DMS153 (cell line): ENCODE measurements at regions not wholly inside any gene's neighbourhood (a gene's known extent, or its start where the extent isn't known, plus 50 kb on each side); places are given as distances from the start of the nearest gene placed in this dataset.

Experiments
- DNase-seq: peaks from one replicate; lab custom pipeline; 2025; lab: John Stamatoyannopoulos, UW

DNA sequence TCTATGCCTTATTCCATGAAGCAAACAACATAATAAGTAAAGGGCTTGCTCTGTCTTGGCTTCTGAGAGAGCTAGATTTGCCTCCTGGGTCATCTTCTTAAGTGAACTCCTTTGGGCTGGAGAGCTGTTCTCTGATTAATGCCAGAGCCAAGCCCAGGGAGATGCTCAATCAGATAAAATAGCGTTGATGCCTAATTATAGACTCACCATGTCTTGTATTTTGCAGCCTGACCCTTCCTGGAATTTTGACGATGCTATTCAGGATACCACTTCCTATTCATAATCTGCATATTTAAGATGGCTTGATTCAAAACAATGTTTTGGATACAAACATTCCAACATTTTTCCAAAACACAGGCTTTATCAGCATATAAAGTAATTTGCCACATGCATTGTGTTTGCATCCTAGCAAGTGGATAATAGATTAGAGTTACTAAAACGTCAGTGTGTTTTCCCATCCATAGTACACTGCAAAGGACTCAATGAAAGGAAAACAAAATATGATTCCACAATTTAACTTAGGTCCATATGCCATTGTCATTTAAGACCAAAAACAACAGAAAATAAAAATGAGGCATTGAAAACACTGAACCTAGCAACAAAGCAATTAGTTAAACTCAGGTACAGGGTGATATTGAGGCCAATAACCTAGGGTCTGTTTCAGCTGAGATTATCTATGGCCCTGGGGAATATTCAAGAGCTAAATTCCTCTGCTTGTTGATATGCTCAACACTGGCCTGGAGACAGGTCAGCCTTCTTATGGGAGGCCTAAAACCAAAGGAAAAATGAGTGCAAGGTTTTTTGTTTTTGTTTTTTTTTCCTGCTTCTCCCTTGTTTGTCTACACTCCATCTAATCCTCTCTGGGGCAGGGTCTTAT, 184.2 kb upstream of the FOXN3 start:
- no peak for DNase-seq

DNA sequence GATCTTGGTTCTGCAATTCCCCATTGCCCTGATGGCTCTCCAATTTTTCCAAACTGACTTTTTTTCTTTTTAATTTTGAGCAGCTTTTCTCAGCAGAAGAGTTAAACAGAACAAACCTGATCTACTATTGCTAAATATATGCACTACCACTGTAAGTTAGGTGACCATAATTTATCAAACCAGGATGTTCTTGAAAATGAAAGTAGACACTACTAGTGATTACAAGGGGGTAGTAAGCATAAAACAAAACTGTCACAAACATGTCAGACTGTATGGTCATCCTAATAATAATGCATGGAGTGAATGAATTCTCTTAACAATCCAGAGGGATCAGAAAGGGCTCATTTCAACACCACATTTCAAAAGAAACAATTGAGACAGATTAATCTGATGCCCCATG, 183.0 kb upstream of the FOXN3 start:
- DNase-seq, result no peak

DNA sequence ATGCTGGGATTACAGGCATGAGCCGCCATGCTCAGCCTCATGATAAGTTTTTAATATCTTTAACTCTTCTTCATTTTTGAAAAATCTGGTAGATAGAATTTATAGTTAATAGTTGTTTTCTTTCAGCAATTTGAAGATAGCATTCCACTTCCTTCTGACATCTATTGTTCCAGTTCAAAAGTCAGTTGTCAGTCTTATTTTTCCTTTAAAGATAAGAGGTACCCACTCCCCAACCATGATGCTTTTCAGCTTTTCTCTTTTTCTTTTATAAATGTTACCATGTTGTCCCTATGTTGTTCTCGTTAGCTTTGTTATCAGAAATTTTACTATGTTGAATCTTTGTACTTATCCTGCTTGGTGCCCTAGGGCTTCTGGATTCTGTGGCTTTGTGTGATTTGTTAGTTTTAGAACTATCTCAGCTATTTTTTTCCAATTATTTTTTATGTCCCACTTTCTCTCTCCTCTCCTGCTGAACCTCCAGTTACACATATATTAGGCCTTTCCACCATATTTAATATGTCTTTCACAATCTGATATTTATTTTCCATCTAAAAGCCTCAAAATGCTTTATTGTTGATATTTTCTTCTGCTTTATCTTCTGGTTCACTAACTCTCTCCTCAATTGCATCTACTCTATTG, 181.6 kb upstream of the FOXN3 start:
- no peak for DNase-seq

DNA sequence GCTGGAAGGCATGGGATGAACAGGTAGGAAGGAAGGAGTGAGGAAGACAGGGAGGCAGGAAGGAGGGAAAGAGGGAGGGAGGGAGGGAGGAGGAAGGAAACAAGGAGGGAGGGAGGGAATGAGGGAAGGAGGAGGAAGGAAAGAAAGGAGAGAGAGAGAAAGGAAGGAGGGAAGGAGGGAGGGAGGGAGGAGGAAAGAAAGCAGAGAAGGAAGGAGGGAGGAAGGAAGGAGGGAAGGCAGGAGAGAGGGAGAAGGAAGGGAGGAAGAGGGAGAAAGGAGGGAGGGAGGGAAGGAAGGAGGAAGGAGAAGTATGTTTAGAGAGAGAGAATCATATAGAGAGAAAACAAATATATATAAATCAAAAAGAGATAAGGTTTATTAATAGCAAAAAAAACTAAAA, 175.9 kb upstream of the FOXN3 start:
- no peak for DNase-seq

DNA sequence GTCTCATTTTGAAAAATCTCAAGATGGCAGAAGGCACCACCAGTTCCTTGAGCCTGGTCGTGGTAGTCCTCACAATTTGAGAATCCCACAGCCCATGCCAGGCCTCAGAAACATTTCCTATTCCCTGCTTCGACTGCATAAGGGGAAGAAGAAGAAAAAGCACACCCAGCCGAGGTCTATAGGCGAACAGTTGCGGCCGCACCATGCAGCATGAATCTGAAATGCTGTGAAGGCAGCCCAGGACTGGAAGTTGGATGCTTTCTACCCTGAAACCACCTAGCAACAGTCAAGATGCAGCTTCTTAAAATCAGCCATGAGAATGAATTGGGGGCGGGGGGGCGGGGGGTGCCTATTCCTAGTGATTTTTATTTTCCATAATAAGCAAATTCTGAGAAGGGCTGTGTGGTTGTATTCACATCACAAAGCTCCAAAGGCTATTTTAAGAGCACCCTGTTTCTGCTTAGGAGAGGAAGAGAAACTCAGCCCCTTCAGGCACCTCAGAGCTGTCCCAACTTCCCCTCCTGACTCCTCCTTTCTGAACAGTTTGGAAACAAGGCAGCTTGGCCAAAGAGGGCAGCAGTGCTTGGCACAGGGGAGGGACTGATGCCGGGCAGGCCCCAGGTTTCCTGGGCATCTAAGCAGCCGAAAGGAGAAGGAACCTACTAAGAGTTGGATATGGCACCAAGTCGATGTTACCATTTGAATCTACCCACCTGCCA, 172.5 kb upstream of the FOXN3 start:
- DNase-seq, result no peak

DNA sequence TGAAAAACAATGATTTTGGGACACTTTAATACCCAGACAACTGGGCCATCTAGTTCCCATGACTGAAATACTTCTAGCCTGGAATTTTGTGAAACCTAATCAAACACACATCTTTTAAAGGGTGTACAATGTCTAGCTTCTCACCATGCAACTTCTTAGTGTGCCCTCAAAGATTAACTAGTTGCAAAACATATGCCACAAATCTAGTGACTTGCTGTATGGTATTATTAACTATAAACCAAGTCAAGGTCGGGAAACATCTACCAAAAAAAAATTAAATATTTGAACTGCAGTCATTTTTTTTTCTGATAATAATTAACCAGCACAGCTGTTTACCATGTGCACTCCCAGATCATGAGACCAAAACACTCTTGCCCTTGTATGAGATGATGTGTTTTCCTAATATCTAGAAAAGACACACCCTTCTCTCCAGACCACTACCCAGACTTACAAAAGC, 171.8 kb upstream of the FOXN3 start:
- DNase-seq, result no peak

DNA sequence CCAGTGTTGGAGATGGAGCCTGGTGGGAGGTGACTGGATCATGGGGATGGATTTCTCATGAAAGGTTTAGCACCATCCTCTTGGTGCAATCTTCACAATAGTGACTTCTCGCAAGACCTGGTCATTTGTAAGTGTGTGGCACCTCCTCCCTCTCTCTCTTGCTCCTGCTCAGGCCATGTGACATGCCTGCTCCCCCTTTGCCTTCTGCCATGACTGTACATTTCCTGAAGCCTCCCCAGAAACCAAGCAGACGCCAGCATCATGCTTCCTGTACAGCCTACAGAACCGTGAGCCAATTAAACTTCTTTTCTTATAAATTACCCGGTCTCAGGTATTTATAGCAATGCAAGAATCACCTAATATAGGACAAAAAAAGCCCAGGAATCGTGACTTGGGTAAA, 171.0 kb upstream of the FOXN3 start:
- DNase-seq, result no peak

DNA sequence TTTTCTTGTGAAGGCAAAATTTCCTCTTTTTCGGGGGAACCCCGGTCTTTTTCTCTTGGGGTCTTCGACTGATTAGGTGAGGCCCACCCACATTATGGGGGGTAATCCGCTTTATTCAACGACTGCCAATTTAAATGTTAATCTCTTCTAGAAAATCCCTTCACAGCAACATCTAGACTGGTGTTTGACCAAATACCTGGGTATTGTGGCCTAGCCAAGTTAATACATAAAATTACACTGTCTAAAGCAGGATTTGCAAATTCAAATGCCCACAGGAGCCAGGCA, 170.0 kb upstream of the FOXN3 start:
- DNase-seq, result no peak

DNA sequence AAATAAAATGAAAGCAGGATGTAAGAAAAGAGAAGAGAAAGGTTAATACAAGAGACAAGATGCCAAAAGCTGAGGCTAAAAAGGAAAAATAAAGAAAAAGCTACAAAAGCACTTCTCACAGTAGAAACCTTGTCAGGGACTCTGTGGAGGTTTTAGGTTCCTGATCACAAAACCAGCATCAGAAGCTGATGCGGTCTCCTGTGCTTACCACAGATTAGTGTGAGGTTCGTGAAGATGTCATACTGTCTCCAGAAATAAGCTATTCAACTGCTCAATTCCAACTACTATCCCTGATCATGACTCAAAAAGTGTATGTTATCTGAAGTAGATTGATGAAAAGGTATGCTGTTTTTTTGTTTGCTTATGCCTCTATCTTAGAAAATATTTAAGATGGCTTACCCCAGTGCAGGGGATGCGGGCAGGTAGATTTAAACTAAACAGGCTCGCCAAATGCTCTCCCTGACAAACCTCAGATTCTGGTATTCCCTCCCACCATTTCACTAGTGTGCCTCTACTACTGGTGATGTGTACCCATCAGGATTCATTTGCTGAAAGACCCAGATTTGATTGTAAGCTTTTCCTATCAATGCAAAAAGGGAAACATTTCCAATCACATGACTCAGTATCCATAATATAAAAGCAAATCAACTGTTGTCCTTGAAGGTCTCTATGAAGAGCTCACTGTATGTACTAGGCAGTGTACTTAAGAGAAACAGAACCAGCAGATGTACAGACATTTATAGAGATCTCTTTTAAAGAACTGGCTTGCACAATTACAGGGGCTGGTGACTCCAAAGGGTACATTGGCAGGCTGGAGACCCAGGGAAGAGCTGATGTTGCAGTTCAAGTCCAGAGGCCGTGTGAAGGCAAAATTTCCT, 169.5 kb upstream of the FOXN3 start:
- no peak for DNase-seq

DNA sequence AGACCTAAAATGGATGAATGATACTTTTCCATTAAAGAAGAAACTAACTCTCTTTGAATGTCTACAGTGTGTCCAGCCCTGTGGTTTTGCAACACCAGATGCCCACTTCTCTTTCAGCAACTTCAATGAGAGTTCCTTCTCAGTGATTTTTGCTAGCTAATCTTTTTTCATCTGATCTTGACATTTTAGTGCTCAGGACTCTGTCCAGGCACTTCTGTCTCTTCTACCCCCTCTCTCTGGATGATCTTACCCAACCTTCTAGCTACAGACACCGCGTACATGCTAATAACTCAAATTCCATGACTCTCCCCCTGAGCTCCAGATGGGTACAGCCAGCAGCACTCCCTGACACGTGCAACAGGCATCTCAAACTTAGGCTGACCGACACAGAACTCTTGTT, 161.1 kb upstream of the FOXN3 start:
- no peak for DNase-seq

DNA sequence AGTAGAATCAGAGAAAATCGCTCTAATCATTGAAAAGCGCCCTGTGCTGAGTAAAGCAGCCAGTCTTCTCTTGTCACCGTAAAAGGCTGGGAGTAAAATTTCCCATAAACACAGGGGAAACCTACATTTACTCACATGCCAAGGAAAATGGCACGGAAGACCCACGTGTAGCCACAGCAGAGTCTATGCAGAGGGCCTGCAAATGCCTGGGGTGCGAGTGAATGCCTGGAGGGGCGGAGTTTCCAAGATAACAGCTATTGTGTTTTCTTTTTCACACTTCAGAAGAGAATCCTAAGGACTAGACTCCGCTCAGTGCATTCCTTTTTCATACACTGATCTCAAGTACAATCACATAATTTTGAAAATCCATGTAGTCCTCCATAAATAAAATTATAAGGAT, 159.9 kb upstream of the FOXN3 start:
- DNase-seq, result no peak

DNA sequence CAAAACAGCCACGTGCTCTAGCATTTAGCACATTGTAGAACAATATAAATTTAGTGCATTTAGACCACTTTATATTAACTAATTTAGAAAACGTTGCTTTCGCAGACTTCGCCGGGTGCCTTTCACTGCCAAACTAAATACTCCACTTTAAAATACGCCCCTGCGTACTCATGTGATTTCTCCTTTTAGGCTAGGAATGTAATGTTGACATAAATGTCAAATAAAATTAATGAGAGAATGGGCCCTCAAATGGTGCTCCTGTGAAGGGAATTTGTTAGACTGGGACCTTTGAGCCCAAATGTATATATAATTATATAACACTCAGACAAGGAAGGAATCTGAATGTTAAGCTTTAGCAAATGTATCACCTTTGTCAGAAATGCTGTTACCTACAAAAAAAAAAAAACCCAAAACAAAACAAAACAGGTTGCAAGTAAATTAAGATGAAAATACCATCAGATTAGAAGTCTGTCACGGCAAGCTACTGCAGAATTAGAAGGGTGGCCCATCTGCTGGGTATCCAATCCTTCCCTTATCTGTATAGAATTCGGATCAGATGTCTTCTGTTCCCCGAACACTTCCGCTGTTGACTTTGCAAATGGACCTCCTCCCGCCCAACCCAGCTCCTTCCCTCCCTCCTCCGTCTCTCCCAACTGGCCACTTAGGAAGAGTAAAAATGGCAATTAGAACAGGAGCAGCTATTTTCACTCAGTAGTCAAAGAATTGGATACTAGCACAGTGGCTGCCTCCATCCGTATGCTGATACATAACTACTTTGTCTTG, 159.3 kb upstream of the FOXN3 start:
- DNase-seq, result peak; percentile 38

DNA sequence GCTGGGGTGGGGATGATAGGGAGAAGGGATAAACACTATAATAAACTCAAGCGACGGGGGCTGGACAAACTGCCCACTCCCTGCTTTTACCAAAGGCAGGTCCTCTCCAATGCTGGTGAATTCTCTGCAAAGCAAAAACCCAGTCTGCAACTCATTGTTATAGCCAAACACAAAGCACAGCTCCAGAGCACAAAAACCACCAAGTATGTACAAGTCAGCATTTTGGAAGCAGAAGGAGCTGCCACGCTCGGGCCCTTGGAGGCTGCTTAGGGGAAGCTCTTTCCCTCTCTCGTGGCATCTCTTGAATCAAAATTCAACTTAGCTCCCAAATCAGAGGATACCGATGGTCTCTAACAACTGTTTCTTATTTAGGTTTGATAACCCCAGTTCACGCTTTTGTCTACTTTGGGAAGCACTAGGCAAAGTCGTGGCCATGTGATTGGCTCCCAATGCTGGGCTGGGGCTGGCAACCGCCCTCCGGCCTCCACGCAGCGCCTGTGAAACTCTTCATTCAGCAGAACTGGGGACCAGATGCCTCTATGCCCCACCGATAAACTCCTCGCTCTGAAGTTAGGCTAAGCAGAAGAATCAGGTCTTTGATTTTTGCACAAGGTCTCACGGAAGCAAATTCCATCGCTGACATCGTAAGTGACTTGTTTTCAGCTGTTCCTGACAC, 158.5 kb upstream of the FOXN3 start:
- DNase-seq, result no peak

DNA sequence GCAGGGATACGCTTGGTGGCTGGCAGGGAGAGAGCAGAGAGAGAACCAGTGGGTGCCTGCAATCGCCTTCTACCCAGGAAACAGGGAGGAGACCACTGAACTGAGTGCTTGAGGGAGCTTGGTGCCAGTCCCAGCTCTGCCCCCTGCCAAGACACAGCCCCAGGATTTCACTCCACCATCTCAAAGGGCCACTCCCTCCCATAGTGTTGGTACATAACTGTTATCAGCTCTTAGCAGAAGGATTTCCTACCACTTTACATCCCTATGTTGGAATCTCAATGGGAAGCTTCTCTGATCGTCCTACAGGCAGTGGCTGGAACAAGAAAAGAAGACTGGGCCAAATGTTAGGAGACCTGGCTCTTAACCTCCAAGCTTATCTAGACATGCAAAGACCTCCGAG, 157.4 kb upstream of the FOXN3 start:
- no peak for DNase-seq

DNA sequence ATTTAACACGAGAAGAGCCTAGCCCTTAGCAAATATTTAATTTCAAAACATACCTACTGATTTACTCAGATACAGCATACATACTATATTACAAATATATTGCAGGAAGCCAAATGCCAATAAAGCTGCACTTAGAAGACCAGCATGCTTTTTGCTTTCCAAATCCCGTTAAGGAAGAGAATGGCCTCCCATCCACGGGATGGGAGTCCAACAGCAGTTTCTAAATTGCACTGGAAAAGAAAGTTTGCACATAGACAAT, 156.3 kb upstream of the FOXN3 start:
- no peak for DNase-seq

DNA sequence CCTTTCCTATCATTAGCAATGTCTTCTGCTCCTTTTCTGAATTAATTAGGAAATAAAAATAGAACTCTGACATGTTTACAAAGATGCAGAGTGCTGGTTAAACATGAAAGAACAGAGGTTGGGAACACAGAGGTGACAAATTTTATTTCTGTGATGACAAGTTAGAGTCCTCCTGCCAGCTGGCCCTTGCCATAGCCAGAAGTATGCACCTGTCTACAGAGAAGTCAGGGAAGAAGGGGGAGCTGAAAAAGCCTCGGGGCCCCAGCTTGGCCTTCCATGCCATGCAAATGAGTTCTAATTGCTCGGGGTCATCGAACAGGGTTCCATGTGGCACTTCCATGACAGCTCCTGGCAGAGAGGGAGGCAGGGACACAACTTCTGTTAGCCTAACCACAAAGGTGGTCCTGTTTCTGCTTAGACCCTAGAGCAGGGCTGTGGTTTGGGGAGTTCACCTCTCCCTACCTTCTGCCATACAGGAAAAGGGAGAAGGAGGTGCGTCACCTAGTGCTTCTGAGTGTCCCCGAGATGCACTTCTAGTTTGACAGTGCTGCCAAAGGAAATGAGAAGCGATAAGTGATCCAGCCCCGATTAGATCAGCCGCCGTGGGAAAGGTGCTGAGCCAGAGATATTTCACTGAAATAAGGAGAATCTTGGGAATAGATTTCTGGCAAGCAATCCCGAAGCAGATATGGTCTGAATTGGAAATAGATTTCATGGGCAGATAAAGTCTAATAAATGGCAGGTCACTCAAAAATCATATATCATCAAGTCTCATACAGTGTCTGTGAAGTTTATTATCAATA, 155.8 kb upstream of the FOXN3 start:
- DNase-seq, result no peak

DNA sequence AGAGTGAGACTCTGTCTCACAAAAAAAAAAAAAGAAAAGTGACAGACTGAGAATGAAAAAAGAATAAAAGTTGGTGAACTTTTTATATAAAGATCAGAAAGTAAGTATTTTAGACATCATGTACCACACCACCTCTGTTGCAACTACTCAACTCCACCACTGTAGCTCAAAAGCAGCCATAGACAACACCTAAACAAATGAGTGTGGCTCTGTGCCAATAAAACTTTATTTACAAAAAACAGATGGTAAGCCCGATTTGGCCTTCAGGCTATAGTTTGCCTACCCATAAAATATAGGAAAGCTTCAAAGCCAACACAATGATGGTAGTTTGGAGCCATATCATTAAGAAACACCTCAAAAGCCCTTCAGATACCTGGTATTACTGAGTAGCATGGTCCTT, 154.5 kb upstream of the FOXN3 start:
- DNase-seq, result no peak

DNA sequence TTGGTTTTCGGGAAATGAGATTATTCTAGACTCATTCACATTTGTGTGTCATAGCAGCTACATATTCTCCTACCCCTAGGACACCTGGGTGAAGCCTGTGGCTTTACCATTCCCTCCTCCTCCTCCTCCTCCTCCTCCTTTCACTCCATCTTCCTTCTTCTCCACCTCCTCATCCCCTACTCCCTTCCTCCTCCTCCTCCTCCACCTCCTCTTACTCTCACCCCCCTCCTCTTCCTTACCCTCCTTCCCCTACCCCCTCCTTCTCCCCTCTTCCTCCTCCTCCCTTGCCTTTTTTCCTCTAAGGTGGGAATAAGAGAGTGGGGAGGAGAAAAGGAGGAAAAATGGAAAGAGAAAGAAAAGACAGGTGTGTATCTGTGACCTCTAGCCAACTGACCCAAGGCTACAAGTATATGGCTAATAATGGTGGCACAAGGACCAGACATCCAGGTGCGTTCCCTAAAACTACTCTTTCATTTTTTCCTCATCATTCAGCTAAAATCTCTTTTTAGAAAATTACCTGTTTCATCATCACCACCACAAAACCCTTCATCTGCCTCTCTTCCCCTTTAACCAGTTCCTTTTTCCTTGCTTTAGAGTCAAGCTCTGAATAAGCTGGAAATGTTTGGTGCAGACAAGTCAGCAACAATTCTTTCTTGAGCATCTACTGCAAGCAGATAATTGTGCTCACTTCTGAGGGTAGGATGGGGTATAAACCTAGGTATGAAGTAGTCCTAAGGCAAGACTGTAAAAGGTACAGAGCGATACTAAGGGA, 149.8 kb upstream of the FOXN3 start:
- no peak for DNase-seq

DNA sequence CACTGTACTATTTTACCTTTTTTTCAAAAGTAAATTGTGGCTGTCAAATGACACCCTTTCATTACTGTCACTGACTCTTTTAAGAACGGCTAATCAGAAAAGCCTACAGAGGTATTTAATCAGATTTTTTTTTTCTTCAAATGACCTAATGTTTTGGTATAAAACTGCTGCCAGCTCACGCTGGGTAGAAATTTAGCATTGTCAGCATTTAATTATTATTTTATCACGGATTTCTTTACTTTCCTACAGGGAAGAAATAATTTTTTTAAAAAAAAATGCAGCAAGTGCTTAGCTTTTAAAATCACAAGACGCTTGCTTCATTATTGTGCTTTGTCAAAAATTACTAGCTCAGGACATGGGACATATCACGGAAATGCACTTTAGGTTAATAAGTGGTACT, 149.1 kb upstream of the FOXN3 start:
- DNase-seq, result no peak

DNA sequence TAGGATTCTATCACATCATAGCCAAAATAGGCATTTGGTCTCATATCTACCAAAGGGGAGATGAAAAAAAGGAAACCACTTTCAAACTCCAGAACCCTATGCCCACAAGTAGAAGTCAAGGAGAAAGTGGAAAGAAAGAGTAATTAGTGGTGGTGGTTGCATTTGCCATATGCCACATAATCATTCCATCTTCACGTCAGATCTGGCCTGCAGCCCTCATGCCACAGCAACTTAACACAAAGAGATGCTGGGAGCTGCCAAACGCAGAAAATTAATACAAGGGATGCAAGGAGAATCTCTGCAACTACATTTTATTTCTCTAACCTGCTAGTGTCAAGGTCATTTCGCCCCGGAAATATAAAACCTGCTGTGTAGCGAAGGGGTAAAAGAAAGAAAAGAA, 148.6 kb upstream of the FOXN3 start:
- DNase-seq, result no peak
